ENCODE measurements at regions not wholly inside any gene's neighbourhood (a gene's known extent, or its start where the extent isn't known, plus 50 kb on each side); places are given as distances from the start of the nearest gene placed in this dataset.

DNA sequence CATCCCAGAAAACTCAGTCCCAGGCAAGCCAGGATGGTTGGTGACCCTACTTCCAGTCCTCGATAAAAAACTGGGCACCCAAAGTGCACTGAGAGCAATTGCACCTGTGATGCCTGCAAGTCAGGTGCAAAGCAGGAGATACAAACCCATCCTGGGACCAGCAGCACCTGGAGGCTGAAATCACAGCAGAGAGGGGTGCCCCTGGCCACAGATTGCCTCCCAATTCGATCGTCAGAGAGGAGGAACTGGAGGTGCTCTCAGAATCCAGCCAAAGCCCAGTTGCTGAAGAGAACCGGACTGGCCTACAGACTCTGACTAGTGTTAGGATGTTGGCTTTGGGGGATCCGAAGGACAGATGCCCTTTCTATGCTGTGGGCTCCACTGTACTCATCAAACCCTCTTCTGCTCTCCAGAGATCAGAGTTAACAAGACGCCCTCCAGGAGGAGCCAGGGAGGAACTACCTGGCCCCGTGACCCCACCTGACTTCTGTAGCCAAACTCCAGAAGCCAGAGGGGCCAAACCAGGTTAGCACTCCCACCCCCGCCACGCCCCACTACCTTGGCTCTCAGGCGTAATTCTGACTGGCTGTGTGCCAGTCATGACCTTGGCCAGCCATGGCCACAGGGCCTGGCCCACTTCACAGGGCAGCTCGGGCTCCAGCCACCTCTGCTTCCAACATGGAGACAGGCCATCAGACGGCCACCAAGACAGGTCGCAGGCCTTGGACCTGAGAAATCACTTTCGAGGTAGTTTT lies 284.5 kb upstream of the RTL1 start:
- WGBS (ENCODE audit: insufficient coverage) = 90% methylated on average over 11 of the region's 14 CpGs
- H3K79me2 ChIP-seq (ENCODE audit: insufficient read depth, low read length) = no peaks in the 10 kb centered on the region
- no peak overlapping the region for H3K4me2 ChIP-seq (replicated peaks; ENCODE audit: extremely low read depth, low read length, poor library complexity, severe bottlenecking)
- no peaks in the 10 kb centered on the region for H3K9me3 ChIP-seq (replicated peaks in 1 of 2; ENCODE audit: control insufficient read depth in 1 of 2, insufficient read depth in 1 of 2, low read length in 2 of 2)
- no peaks in the 10 kb centered on the region for H3K36me3 ChIP-seq (replicated peaks in 1 of 2; ENCODE audit: control insufficient read depth in 1 of 2, insufficient read depth in 2 of 2, low read length in 2 of 2)
- no peaks in the 10 kb centered on the region for H4K20me1 ChIP-seq (ENCODE audit: insufficient read depth, low read length)
- no peak for DNase-seq
- H3K9ac ChIP-seq (ENCODE audit: insufficient read depth, low read length, poor library complexity, severe bottlenecking) = no peak overlapping the region
- H3K27me3 Mint-ChIP-seq (ENCODE audit: low read depth in 3 of 3) = peaks cover 2 to 4% (median 2%) of the 10 kb centered on the region in 3 donors
- H3K9me3 Mint-ChIP-seq = no peaks in the 10 kb centered on the region
- no peak overlapping the region for H3K4me3 ChIP-seq (replicated peaks in 1 of 3; ENCODE audit: low read depth in 2 of 3, low read length in 3 of 3)
- no peaks in the 10 kb centered on the region for H3K4me1 Mint-ChIP-seq
- TF ChIP-seq, protein P1, sequence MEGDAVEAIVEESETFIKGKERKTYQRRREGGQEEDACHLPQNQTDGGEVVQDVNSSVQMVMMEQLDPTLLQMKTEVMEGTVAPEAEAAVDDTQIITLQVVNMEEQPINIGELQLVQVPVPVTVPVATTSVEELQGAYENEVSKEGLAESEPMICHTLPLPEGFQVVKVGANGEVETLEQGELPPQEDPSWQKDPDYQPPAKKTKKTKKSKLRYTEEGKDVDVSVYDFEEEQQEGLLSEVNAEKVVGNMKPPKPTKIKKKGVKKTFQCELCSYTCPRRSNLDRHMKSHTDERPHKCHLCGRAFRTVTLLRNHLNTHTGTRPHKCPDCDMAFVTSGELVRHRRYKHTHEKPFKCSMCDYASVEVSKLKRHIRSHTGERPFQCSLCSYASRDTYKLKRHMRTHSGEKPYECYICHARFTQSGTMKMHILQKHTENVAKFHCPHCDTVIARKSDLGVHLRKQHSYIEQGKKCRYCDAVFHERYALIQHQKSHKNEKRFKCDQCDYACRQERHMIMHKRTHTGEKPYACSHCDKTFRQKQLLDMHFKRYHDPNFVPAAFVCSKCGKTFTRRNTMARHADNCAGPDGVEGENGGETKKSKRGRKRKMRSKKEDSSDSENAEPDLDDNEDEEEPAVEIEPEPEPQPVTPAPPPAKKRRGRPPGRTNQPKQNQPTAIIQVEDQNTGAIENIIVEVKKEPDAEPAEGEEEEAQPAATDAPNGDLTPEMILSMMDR (IDR thresholded peaks at IDR 0.05) = no peak
- H3K4me3 Mint-ChIP-seq = no peak overlapping the region
- no peaks in the 10 kb centered on the region for H3K27me3 ChIP-seq (ENCODE audit: control insufficient read depth in 2 of 2, insufficient read depth in 2 of 2, low read length in 2 of 2)
- no peak overlapping the region for H3K27ac Mint-ChIP-seq
- intact Hi-C loops (cut with micrococcal nuclease) = no loop called here
- H3K4me1 ChIP-seq (ENCODE audit: control insufficient read depth in 1 of 2, insufficient read depth in 2 of 2, low read length in 2 of 2) = no peaks in the 10 kb centered on the region
- H3K36me3 Mint-ChIP-seq = no peaks in the 10 kb centered on the region
- H3K27ac ChIP-seq (ENCODE audit: low read depth in 1 of 2, low read length in 2 of 2) = no peak overlapping the region
- H2AFZ ChIP-seq (ENCODE audit: insufficient read depth, low read depth, low read length, poor library complexity, severe bottlenecking) = no peak overlapping the region

DNA sequence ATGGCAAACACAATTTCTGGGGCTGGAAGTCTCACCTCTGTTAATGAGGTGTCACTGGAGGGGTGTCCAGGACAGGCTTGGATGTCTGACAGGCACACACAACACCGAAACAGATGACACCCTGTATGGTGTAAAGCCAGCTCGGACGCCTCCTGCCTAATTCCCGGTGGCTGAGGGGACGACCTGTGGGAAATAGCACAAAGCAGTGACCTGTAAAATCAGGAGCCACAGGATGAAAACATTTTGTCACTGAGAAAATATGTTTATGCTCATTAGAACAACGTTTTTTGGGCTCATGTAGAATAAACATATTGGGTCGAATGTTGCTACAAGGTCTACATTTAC lies 285.0 kb upstream of the RTL1 start:
- Histone ChIP-seq H3K4me2 (replicated peaks; ENCODE audit: extremely low read depth, low read length, poor library complexity, severe bottlenecking) (no peak overlapping the region), H3K36me3 (replicated peaks in 1 of 2; ENCODE audit: control insufficient read depth in 1 of 2, insufficient read depth in 2 of 2, low read length in 2 of 2) (no peaks in the 10 kb centered on the region), H3K79me2 (ENCODE audit: insufficient read depth, low read length) (no peaks in the 10 kb centered on the region), H3K9me3 (replicated peaks in 1 of 2; ENCODE audit: control insufficient read depth in 1 of 2, insufficient read depth in 1 of 2, low read length in 2 of 2) (no peaks in the 10 kb centered on the region), H3K4me1 (ENCODE audit: control insufficient read depth in 1 of 2, insufficient read depth in 2 of 2, low read length in 2 of 2) (no peaks in the 10 kb centered on the region), H3K27ac (ENCODE audit: low read depth in 1 of 2, low read length in 2 of 2) (no peak overlapping the region), H2AFZ (ENCODE audit: insufficient read depth, low read depth, low read length, poor library complexity, severe bottlenecking) (no peak overlapping the region), H3K4me3 (replicated peaks in 1 of 3; ENCODE audit: low read depth in 2 of 3, low read length in 3 of 3) (no peak overlapping the region), H3K27me3 (ENCODE audit: control insufficient read depth in 2 of 2, insufficient read depth in 2 of 2, low read length in 2 of 2) (no peaks in the 10 kb centered on the region), H4K20me1 (ENCODE audit: insufficient read depth, low read length) (no peaks in the 10 kb centered on the region), H3K9ac (ENCODE audit: insufficient read depth, low read length, poor library complexity, severe bottlenecking) (no peak overlapping the region)
- H3K9me3 Mint-ChIP-seq = no peaks in the 10 kb centered on the region
- TF ChIP-seq, protein P1 (IDR thresholded peaks at IDR 0.05) = no peak
- H3K27me3 Mint-ChIP-seq (ENCODE audit: low read depth in 3 of 3) = peaks cover 2 to 5% (median 2%) of the 10 kb centered on the region in 3 donors
- 90% methylated on average over 7 of the region's 7 CpGs for WGBS (ENCODE audit: insufficient coverage)
- H3K36me3 Mint-ChIP-seq = no peaks in the 10 kb centered on the region
- no peak overlapping the region for H3K4me3 Mint-ChIP-seq
- no peak for DNase-seq
- no peak overlapping the region for H3K27ac Mint-ChIP-seq
- H3K4me1 Mint-ChIP-seq = no peaks in the 10 kb centered on the region
- intact Hi-C loops (cut with micrococcal nuclease) = no loop called here

Measured in CD14-positive monocyte (primary cell).